Epithelial cell of esophagus (primary cell): ENCODE measurements at regions not wholly inside any gene's neighbourhood (a gene's known extent, or its start where the extent isn't known, plus 50 kb on each side); places are given as distances from the start of the nearest gene placed in this dataset.

Source experiments
- DNase-seq: peaks from one replicate; pipeline ENCODE4 v3.0.0; 2010; ENCODE audit warnings: low read depth
- H3K4me3 ChIP-seq: 2 replicates; pipeline ENCODE4 v1.5.1; 2011; ENCODE audit warnings: mild to moderate bottlenecking, low read length, control low read depth
- TF ChIP-seq, protein P1 (sequence below): IDR thresholded peaks from 2 replicates; pipeline ENCODE4 v1.5.1; 2011; ENCODE audit warnings: low read depth, mild to moderate bottlenecking, low read length, control low read depth, inconsistent platforms; ENCODE audit not compliant: insufficient read depth; ENCODE audit errors: missing control alignments

GRCh38 chr9:7228726-7229125, 471.0 kb downstream of the KDM4C start:
- H3K4me3 ChIP-seq: no peak overlapping the region
- DNase-seq: no peak
- TF ChIP-seq, protein P1, sequence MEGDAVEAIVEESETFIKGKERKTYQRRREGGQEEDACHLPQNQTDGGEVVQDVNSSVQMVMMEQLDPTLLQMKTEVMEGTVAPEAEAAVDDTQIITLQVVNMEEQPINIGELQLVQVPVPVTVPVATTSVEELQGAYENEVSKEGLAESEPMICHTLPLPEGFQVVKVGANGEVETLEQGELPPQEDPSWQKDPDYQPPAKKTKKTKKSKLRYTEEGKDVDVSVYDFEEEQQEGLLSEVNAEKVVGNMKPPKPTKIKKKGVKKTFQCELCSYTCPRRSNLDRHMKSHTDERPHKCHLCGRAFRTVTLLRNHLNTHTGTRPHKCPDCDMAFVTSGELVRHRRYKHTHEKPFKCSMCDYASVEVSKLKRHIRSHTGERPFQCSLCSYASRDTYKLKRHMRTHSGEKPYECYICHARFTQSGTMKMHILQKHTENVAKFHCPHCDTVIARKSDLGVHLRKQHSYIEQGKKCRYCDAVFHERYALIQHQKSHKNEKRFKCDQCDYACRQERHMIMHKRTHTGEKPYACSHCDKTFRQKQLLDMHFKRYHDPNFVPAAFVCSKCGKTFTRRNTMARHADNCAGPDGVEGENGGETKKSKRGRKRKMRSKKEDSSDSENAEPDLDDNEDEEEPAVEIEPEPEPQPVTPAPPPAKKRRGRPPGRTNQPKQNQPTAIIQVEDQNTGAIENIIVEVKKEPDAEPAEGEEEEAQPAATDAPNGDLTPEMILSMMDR: no peak

DNA sequence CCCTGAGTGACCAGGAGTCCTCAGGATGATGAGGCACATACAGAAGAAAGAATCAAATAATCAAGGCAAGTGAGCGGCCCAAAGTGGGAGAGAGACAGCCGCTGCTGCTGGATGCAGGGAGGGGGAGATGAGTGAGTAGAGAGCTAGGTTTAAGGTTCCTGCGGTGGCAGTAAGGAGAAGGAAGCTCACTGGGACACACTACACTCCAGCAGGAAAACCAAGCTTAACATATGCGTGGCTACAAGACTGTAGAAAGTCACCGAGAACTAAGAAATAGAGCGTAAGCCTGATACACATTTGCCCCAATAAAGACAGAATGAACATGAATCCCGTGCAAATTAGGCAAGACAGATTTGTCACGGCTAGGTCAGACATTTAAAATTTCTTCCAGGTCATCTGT, 470.2 kb downstream of the KDM4C start:
- TF ChIP-seq, protein P1: no peak
- H3K4me3 ChIP-seq: no peak overlapping the region
- DNase-seq: no peak

GRCh38 chr9:7226007-7226640, 468.4 kb downstream of the KDM4C start:
- TF ChIP-seq, protein P1: no peak

More at GRCh38 chr9:7226007-7226640, 468.4 kb downstream of the KDM4C start:
- no peak for DNase-seq
- H3K4me3 ChIP-seq: no peak overlapping the region
